Activated CD8-positive, alpha-beta memory T cell treated with anti-CD3 and anti-CD28 coated beads, Interleukin-2, amount 50 U/mL, for 24 hours (primary cell): ENCODE measurements at regions not wholly inside any gene's neighbourhood (a gene's known extent, or its start where the extent isn't known, plus 50 kb on each side); places are given as distances from the start of the nearest gene placed in this dataset.
"Not testable (repeated sequence)": the region's sequence is repeated elsewhere in the genome, so short reads cannot be mapped to it uniquely, and the experiment has no call there.

Experiments
- DNase-seq: peaks from one replicate; pipeline ENCODE4 v3.0.0-alpha.2; 2020; ENCODE audit errors: extremely low read depth

GRCh38 chr4:171532968-171533367 lies 280.2 kb upstream of the GALNTL6 start:
- DNase-seq = no peak

GRCh38 chr4:171524903-171525302 lies 288.3 kb upstream of the GALNTL6 start:
- no peak for DNase-seq

- no peak for DNase-seq
Measured at GRCh38 chr4:171521726-171522125, 291.5 kb upstream of the GALNTL6 start.

- no peak for DNase-seq
Measured at GRCh38 chr4:171519457-171519856, 293.7 kb upstream of the GALNTL6 start.

GRCh38 chr4:171517883-171518282 lies 295.3 kb upstream of the GALNTL6 start:
- DNase-seq = no peak

GRCh38 chr4:171516694-171517093 lies 296.5 kb upstream of the GALNTL6 start:
- DNase-seq = no peak

- no peak for DNase-seq
Measured at GRCh38 chr4:171484681-171485080, 328.5 kb upstream of the GALNTL6 start.

GRCh38 chr4:171478181-171478580 lies 335.0 kb upstream of the GALNTL6 start:
- no peak for DNase-seq

GRCh38 chr4:171475111-171475510 lies 338.1 kb upstream of the GALNTL6 start:
- DNase-seq = not testable (repeated sequence)

GRCh38 chr4:171473155-171473554 lies 340.0 kb upstream of the GALNTL6 start:
- no peak for DNase-seq

- DNase-seq = no peak
Measured at GRCh38 chr4:171472230-171472629, 341.0 kb upstream of the GALNTL6 start.

GRCh38 chr4:171464499-171464898 lies 348.7 kb upstream of the GALNTL6 start:
- DNase-seq = no peak

- DNase-seq = no peak
Measured at GRCh38 chr4:171461191-171461590, 352.0 kb upstream of the GALNTL6 start.

GRCh38 chr4:171448919-171449481 lies 364.2 kb upstream of the GALNTL6 start:
- no peak for DNase-seq

GRCh38 chr4:171448358-171448757 lies 364.8 kb upstream of the GALNTL6 start:
- no peak for DNase-seq

- no peak for DNase-seq
Measured at GRCh38 chr4:171441300-171441941, 371.8 kb upstream of the GALNTL6 start.

GRCh38 chr4:171433674-171434073 lies 379.5 kb upstream of the GALNTL6 start:
- no peak for DNase-seq

- no peak for DNase-seq
Measured at GRCh38 chr4:171432536-171432935, 380.7 kb upstream of the GALNTL6 start.

GRCh38 chr4:171430495-171430894 lies 382.7 kb upstream of the GALNTL6 start:
- no peak for DNase-seq

- DNase-seq = no peak
Measured at GRCh38 chr4:171397175-171397574, 416.0 kb upstream of the GALNTL6 start.

GRCh38 chr4:171390626-171391025 lies 422.6 kb upstream of the GALNTL6 start:
- DNase-seq = no peak

- no peak for DNase-seq
Measured at GRCh38 chr4:171378323-171378722, 434.9 kb upstream of the GALNTL6 start.

GRCh38 chr4:171376724-171377123 lies 436.5 kb upstream of the GALNTL6 start:
- DNase-seq = no peak

- DNase-seq = no peak
Measured at GRCh38 chr4:171353535-171353934, 459.7 kb upstream of the GALNTL6 start.
